Panc1 (cell line): ENCODE measurements at regions not wholly inside any gene's neighbourhood (a gene's known extent, or its start where the extent isn't known, plus 50 kb on each side); places are given as distances from the start of the nearest gene placed in this dataset.

Experiments used
- CTCF ChIP-seq: fragments of 450-650 bp; IDR thresholded peaks from 2 replicates; pipeline ENCODE4 v1.5.1; 2017; ENCODE audit warnings: mild to moderate bottlenecking
- POLR2AphosphoS5 ChIP-seq: IDR thresholded peaks from 2 replicates; pipeline ENCODE4 v1.6.1; 2012; ENCODE audit warnings: mild to moderate bottlenecking, low read depth, low read length, moderate library complexity

DNA sequence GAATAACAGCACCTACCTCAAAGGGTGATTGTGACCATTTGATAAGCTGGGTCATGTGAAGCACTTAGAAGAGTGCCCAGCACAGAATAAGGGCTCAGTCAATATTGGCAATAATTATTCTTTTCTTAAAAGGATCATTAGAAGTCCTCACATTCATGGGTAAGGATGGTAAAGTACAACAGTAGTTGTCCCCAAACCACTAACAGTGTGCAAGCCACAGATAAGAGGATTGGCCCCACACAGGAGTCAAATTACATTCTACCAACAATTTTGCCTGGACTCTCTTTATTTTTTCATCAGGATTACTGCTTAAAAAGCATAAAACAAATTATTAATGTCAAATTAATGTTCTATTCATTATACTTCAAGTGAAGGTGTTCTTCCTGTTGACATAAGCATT is 271.5 kb upstream of the PDGFD start:
- TF ChIP-seq CTCF (no peak), POLR2AphosphoS5 (no peak)
